H1 (cell line): ENCODE measurements at regions not wholly inside any gene's neighbourhood (a gene's known extent, or its start where the extent isn't known, plus 50 kb on each side); places are given as distances from the start of the nearest gene placed in this dataset.

Experiments used
- CBX8 ChIP-seq: fragments of 300-800, 300-1000 bp; sonication (generic); IDR thresholded peaks from 2 replicates; pipeline ENCODE4 v1.7.1; 2016; ENCODE audit warnings: low read depth, low read length, borderline replicate concordance
- EGR1 ChIP-seq: IDR thresholded peaks from 2 replicates; pipeline ENCODE4 v1.6.1; 2011; ENCODE audit warnings: low read depth, low read length, borderline replicate concordance
- KDM4A ChIP-seq: IDR thresholded peaks from one replicate; pipeline ENCODE4 v1.7.1; 2012; ENCODE audit warnings: low read depth, mild to moderate bottlenecking, moderate library complexity, low read length, inconsistent platforms; ENCODE audit not compliant: severe bottlenecking
- SIRT6 ChIP-seq: IDR thresholded peaks from one replicate; pipeline ENCODE4 v1.7.1; 2012; ENCODE audit warnings: low read length, inconsistent platforms
- SP2 ChIP-seq: IDR thresholded peaks from 2 replicates; pipeline ENCODE4 v1.6.1; 2012; ENCODE audit warnings: mild to moderate bottlenecking, low read length, inconsistent platforms

DNA sequence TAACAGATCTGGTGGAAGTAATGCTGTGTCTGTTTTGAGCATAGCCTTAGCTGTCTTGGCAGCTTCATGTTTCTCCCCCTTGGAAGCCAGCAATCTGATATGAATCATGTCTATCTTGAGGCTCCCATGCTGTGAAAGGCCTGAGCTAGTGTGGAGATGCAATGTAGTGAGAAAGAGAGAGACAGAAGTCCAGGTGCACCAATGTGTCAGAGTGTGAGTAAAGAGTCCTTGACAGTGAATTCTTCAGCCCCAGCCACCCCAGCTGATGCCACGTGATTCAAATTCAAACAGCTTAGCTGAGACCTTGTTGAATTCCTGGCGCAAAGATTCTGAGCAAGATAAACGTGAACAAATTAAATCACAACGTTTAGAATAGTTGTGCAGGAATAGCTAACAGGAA lies 704.2 kb downstream of the EDEM1 start (continued):
- no peak for TF ChIP-seq CBX8
- no peak for TF ChIP-seq KDM4A
- no peak for TF ChIP-seq SIRT6
- TF ChIP-seq SP2, result no peak
- no peak for TF ChIP-seq EGR1
